Ramos (cell line): ENCODE measurements at regions not wholly inside any gene's neighbourhood (a gene's known extent, or its start where the extent isn't known, plus 50 kb on each side); places are given as distances from the start of the nearest gene placed in this dataset.

ENCODE experiments used
- in situ Hi-C: fragments of 300-500 bp; cut with MboI; formaldehyde crosslinking; loops from one replicate; pipeline ENCODE4 v1.14.3; 2022; ENCODE audit warnings: low sequenced_read_pairs; ENCODE audit not compliant: unreplicated experiment

DNA sequence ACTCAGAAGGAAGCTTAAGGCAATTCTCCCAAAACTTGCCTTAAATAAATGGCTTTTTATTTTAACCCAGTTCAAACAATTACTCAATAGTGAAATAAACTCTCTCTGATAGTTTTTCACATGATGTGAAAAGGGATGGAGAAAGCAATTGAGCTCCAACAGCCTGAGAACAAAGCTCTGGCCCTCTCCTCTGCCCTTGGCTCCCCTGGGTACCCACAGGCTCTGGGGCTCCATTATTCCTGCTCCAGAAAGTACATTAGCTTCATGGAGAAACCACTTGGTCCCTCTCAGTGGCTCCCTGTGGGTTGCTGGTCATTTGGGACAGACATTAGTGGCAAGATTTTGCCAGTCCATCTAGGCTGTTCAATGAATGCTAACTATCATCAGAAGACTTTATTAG is 242.8 kb downstream of the ATP23 start:
- in situ Hi-C loops: no loop called here

DNA sequence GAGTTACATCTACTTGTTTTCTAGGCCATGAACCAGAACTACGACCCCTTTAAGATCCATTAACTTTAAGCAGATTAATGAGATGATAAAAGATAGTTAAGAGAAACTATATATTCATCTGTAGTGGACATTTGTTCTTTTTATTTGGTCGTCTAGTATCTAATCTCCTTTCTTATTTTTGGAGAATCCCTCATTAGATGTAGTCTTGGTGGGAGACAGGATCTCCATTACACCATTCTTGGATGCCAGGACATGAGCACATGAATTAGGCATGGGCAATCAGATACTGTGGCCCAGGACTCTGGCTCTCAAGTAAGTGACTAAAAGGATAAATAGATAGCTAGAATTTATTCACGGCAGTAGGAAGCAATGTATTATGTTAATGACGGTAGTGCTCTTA is 245.0 kb downstream of the ATP23 start:
- in situ Hi-C loops: no loop called here

DNA sequence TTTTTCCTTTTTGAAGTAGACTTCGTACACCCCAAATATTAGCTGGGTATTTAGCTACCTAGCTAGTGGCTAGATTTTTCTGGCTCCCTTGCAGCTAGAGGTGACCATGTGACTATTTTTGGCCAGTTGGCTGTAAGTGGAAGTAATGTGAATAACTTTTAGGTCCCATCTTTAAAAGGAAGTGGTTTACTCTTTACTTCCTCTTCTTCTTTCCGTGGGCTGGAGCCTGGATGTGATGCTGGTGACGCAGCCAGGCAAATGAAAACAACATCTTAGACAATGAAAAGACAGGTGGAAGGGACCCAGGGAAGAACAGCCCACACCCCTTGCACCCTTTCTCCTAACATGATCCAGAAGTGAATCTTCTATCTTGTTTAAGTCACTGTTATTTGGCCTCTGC is 245.5 kb downstream of the ATP23 start:
- in situ Hi-C loops: no loop called here

DNA sequence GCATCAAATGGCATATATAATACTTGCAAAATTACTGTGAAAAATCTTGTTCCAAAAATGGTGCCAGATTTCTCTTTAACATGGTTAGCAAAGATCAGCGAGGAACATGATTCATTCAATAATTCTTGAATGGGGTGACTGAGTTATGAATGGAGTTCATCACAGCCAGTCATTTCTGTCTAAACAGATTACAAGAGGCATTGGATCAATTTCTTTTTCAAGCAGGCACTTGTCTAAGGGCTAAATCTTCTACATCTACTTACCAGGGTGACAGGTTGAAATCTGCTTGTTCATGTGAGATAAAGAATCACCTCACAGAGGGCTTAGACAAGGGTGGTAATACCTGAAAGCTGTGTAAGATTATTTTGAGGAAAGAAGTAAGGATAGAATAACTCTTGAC is 247.7 kb downstream of the ATP23 start:
- in situ Hi-C loops: no loop called here

DNA sequence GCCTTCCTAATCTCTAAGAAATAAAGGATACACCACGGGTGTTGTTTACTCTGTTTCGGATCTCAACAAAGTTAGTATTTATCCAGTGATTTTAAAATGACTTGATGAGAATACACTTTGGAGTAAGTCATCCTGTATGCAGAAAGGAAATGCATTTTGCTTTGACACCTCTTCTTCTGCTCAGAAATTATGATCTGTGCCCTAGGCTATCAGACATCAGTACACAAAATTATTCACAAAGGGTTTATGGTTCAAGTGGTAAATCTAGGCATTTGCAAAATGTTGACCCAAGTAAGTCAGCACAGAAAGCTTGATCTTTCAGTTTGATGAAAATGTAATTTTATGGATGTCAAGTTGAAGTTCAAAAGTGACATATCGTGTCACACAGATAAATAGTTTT is 248.5 kb downstream of the ATP23 start:
- in situ Hi-C loops: no loop called here

DNA sequence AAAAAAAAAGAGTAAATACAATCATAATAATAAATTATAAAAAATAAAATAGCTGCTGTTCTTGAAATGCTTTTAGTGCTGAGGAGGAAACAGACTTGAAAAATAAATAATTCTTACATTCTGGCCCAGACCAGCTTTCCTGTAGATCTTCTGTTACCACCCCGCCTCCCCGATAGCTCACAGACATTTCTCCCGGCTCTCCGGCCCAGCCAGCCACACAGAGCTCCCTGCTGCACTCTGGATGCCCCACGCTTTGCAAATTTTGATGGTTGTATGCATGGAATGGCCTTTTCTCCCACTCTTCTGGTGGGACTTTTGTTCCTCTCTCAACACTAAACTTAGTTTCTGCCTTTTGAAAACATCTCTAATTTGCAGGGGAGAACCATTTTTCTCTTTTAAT is 249.3 kb downstream of the ATP23 start:
- in situ Hi-C loops: no loop called here

DNA sequence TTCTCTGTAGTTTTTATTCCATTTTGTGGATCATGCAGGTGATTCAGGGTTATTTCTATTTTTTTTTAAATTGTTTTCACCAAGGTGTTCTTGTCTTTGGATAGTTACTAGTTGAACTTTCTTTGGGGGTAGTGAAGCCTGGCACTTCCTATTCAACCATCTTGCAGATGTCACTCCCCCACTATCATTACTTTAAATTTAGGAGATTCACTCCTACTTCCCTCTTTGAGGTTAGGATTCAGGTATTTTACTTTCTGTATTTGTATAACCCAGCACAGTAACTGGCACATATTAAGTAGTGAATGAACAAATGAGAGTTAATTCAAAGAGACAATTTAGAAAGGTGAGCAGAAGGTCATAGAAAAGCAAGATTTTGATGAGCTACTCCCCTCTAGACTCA is 255.6 kb downstream of the ATP23 start:
- in situ Hi-C loops: no loop called here

DNA sequence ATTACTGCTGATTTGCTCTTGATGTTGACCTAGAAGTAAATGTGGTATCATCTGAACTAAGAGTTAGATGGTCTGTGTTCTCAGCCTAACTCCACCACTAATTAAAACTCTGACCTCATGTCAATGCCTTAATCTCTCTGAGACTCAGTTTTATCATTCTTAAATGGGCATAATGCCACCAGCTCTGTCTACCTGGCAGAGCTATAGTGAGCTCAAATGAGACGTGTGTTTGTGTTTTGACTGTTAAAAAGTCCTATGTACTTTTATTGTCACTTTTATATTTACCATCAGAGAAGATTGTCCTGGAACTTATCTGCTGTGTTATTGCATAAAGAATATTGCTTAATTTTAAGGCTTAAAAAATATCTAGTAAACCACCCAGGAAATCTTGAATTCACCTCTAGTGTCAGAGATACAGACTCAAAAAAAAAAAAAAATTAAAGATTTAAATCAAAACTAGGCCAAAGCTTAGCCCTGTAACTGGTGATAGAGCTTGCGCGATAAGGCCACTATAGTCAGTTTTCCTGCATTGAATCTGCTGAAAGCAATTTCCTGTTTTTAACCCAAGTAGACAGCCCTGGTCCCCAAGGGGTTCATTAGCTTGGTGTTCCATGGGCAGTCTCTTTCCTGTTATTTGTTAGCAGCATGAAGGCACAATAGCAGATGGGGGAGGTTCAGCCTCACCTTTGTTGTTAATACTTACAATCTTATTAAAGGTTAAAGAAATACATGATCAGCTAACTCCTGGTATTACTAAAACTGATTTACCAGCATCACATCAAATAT is 261.8 kb downstream of the ATP23 start:
- in situ Hi-C loops: no loop called here

DNA sequence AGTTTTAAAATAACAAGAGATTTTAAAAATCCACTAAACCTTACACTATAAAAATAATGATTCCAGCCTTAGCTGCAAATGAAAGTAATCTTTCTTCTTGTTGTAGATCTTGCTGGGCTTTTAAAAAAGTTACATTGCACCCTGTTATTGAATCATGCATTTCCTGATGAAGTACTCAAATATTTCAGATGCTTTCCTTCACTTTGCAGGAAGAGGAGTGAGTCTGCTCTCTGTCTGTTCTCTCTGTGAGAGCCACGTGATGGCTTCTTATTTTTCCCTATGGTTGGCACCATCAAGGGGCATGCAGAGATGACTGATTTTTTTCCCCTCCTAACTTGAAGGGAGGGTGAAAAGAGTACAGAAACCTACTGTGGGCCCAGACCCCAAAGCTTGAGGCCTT is 262.7 kb downstream of the ATP23 start:
- in situ Hi-C loops: no loop called here

DNA sequence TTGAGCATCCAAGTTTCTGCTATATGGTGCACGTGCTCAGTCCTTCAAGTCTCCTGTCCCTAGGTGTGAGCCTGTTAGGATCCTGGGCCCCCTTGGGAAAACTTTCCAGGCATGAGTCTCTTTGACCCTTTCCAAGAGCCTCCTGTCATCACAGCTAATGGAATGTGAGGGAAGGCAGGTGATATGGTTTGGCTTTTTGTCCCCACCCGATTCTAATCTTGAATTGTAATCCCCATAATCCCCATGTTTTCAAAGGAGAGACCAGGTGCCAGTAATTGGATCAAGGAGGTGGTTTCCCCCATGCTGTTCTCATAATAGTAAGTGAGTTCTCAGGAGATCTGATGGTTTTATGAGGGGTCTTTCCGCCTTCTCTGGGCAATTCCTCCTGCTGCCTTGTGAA is 265.5 kb downstream of the ATP23 start:
- in situ Hi-C loops: no loop called here

DNA sequence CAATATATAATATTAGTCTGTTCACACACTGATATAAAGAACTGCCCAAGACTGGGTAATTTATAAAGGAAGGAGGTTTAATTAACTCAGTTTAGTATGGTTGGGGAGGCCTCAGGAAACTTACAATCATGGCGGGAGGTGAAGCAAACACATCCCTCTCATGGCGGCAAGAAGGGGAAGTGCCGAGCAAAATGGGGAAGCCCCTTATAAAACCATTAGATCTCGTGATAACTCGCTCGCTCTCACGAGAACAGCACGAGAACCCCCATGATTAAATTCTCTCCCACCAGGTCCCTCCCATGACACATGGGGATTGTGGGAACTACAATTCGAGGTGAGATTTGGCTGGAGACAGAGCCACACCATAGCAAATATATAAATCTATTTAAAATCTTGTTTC is 269.8 kb downstream of the ATP23 start:
- in situ Hi-C loops: no loop called here

DNA sequence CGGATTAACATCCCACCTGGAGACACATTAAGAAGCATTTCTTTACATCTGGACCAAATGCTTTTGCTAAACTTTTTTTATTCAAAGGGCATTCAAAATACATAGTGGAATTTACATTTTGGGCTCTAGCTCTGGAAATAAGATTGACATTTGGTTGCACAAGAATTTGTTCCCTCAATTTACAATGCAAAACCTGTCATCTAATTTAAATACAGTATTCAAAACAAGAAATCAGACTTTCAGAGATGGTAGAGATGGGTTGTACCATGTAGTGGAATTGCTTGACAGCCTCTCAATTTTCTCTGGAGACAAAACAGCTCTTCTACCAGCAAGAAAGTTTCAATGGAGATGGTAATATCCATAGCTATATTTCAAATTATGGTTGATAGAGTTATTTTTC is 275.8 kb downstream of the ATP23 start:
- in situ Hi-C loops: no loop called here

DNA sequence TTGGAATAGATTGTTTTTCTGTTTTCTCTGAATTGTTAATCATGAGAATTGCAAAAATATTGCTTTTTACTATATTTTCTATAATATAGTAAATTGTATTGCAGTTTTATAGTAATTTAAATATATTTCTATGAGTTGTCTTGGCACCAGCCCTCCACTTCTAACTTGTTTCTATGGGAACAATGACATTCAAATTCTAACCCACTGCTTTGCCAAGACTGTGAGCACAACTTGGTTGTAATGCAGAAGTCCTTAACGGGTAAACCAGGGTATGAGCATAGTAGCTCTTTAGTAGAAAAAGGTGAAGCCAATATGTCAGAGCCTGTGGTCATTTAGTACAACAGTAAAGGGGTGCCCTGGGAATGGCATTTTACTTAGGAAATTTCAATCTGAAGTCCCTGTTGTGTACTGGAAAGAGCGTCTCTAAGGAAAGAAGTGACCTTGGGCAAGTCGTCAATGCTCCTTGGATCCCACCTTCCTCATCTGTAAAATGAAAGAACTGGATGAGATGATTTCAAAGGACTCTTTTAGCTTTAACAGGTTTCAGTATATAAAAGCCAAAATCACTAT is 283.3 kb downstream of the ATP23 start:
- in situ Hi-C loops: no loop called here

DNA sequence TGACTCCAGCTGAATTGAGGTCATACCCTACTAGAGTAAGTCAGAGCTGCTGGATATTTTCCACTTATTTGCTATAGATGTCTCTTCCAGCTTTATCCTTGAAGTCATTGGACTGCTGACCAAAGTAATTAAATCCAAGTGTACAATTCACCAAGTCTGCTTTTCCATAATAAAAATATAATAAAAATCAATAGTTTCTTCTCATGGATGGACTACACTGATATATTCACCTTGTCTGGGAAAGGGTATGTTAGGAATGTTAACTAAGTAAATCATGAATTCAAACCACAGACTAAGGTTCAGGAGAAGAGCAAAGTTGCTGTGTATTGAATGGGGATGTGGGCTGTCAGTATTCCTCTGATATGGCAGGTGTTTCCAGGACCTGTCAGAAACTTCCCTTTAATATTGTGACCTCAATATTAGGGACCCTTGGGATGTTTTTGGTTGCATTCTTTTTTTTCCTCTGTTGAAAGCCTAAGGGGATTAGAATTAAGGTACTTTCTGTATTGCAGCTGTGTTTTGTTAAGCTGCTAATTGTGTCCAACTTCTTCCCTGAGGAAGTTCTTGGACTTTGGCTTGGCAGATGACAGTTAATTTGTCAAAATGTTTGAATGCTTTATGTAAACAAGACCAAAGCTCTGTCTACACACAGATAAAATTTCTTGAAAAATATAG is 284.0 kb downstream of the ATP23 start:
- in situ Hi-C loops: no loop called here

DNA sequence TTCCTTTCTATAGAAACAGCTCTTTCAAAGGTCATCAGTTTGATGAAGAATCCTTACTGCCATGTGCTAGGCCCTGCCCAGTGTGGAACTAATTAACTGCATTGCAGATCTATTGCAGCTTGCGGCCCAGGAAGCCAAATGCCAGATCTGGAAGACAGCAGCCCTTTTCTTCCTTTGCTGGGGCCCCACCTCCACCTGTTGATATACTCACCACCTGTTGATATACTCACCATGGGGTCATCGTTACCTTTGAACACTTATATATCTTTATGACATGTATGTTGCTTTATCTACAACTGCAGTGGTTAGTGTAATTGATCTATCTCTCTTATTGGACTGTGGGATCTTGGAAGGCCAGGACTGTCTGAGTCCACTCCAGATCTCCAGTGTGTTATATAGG is 292.5 kb downstream of the ATP23 start:
- in situ Hi-C loops: no loop called here

DNA sequence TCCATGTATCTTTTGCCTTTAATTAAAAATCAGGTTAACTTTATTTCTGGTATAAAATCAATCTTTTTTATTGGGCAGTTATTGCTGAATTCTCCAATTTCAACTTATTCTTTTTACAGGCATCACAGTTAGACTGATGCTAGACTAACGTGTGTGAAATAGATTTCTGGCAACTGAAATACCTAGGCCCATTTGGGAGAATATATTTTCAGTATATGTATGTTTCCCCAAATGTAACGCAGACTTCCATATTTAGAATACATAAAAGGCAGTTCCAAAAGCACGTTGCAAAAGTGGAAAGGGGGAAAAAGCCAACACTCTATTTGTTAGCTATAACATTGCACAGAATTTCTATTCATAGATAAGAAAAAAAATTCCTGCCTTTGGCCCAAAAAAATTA is 297.0 kb downstream of the ATP23 start:
- in situ Hi-C loops: no loop called here

DNA sequence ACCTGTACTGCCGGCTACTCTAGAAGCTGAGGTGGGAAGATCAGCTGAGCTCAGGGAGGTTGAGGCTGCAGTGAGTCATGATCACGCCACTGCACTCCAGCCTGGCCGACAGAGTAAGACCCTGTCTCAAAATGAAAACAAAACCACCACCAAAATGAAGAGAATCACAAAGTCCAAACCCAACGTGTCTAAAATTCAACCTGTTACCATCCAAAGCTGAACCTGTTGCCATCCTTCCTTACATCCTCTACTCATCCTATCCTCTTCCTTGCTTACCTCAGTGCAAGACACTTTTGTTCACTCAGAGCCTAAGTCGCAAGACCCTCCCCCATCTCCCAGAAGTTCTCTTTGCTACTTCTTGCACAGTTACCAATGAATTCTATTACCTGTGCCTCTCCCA is 299.7 kb downstream of the ATP23 start:
- in situ Hi-C loops: no loop called here

DNA sequence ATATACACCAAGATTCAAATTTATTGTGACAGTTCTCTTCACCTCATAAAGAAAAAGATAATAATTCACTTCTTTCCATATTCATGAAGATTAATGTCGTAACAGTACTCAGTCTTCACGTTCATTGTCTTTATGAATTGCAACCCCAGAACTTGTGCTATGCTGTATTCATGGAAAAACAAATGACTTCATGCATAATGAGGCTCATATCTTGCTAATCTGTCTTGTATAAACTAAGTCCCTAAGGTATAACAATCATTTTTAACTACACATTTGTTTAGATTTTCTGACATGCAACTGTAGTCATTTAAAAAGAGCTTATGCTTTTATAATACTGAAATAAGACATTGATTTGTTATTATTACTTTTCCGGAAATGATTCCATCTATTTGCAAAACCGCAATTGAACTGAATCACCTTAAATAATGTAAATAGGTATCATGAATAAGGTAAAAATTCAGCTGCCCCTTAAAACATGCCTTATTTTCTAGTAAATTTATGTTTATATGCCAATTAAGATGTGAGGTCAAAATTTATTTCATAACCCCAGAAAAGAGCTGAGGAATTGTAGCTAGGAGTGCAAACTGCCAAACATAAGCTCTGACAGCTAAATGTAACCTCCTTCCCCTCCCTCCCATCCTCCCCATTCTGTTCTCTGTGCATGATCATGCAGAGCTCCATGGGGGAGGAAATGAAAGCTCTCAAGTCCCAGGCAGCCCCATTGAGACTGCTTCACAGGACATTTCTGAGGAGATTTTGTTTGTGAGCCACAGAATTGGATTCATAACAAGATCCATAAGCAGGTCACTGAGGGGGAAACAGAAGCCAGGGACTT is 301.6 kb downstream of the ATP23 start:
- in situ Hi-C loops: no loop called here

DNA sequence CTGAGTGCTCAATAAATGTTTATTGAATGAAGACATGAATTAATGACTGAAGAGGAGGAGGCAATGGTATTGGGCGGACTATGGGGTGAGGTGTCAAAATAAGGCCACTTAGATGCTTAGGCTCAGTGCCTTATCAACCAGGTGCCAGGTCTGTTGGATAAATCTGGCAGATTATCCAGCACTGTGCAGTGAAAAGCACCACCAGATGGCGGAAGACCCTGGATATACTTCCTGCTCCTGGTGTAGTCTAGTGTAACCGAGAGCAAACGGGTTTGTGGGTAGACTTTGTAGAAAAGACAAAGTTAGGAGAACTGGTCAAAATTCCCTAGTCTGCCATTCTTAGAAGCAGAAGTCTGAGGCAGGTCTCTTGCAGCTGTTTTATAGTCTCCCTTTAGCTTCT is 306.3 kb downstream of the ATP23 start:
- in situ Hi-C loops: no loop called here

DNA sequence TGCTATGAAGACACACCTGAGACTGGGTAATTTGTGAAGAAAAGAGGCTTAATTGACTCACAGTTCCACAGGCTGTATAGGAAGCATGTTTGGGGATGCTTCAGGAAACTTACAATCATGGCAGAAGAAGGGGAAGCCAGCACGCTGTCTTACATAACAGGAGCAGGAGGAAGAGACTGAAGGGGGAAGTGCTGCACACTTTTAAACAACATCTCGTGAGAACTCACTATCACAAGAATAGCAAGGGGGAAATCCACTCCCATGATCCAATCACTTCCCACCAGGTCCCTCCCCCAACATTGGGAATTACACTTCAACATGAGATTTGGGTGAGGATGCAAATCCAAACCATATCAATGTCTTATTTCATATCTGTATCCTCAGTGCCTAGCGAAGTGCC is 307.2 kb downstream of the ATP23 start:
- in situ Hi-C loops: no loop called here

DNA sequence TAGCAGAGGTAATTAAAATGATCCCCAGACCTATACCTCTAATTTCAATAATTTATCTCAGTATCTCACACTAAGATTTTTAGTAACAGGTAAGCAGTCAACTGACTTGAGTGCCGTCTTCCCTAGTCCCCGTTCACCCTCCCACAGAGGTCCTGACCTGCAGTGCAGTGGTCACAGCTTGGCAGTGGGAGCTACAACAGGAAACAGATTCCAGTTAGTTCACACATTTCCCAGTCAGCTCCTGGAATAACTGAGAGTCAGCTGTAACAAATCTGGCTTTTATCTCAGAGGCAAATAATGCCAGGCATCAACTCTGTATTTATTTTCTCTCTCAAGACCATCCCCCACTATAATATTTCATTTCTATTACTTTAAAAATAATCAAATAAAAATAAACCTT is 308.2 kb downstream of the ATP23 start:
- in situ Hi-C loops: no loop called here
